Lung (tissue), 11 donors: ENCODE measurements at regions not wholly inside any gene's neighbourhood (a gene's known extent, or its start where the extent isn't known, plus 50 kb on each side); places are given as distances from the start of the nearest gene placed in this dataset.

Experiments
- ATAC-seq: fragments of 200-7000 bp; cut with Tn5 transposase; one replicate; pipeline ENCODE4 v1.9.1; 2020; ENCODE audit warnings: moderate number of reproducible peaks; ENCODE audit not compliant: insufficient read depth, low FRiP score
- DNase-seq, 3 donors: peaks; one replicate each; pipeline ENCODE4 v3.0.0-alpha.2; 2013 to 2017
- H3K27ac ChIP-seq, 2 donors: one replicate each; pipeline ENCODE4 v1.5.1; 2013; ENCODE audit warnings: mild to moderate bottlenecking in 2 of 2, moderate library complexity in 2 of 2, control low read depth in 1 of 2, inconsistent platforms in 1 of 2, low read depth in 1 of 2, low read length in 1 of 2
- H3K27me3 ChIP-seq, 3 donors: one replicate each; pipeline ENCODE4 v1.5.1; 2013; ENCODE audit warnings: low read length in 2 of 3; ENCODE audit not compliant: control insufficient read depth in 3 of 3, insufficient read depth in 3 of 3
- H3K36me3 ChIP-seq, 4 donors: one replicate each; pipeline ENCODE4 v1.5.1; 2013; ENCODE audit warnings: low read length in 4 of 4, mild to moderate bottlenecking in 1 of 4, moderate library complexity in 1 of 4; ENCODE audit not compliant: control insufficient read depth in 4 of 4, insufficient read depth in 4 of 4
- H3K4me1 ChIP-seq, 5 donors: one replicate each; pipeline ENCODE4 v1.5.1; 2013; ENCODE audit warnings: low read length in 5 of 5, mild to moderate bottlenecking in 2 of 5, moderate library complexity in 1 of 5; ENCODE audit not compliant: control insufficient read depth in 5 of 5, insufficient read depth in 5 of 5
- H3K4me3 ChIP-seq: one replicate; pipeline ENCODE4 v1.5.1; 2013; ENCODE audit warnings: mild to moderate bottlenecking, control low read depth, moderate library complexity
- H3K9ac ChIP-seq, 2 donors: one replicate each; pipeline ENCODE4 v1.5.1; 2013; ENCODE audit warnings: low read length in 2 of 2, control low read depth in 1 of 2; ENCODE audit not compliant: insufficient read depth in 1 of 2
- H3K9me3 ChIP-seq, 4 donors: one replicate each; pipeline ENCODE4 v1.5.1; 2013; ENCODE audit warnings: low read length in 3 of 4, mild to moderate bottlenecking in 1 of 4, moderate library complexity in 1 of 4; ENCODE audit not compliant: control insufficient read depth in 4 of 4, insufficient read depth in 3 of 4
- CTCF ChIP-seq: IDR thresholded peaks from 2 replicates; pipeline ENCODE4 v1.5.1; 2012; ENCODE audit warnings: mild to moderate bottlenecking; ENCODE audit errors: control extremely low read depth, extremely low read depth
- WGBS, 2 donors: extraction: QIAGEN DNeasy Blood & Tissue Kit; methylation state at CpG; one replicate each; pipeline ENCODE4 v1.1.7; 2013; 5-methylcytosine and 5-hydroxymethylcytosine counted together
- donor health status: control.
- donor health status: control.
- donor health status: Bipolar disorder and iron deficiency.
- donor health status: healthy.
- donor health status: DM: yes; HTN: yes; CAD: no.

- ATAC-seq (no peak), DNase-seq (no peak)
- no peak overlapping the region for H3K9ac ChIP-seq
- TF ChIP-seq CTCF = no peak
- H3K4me1 ChIP-seq = peaks cover 0 to 8% (median 3%) of the 10 kb centered on the region in 5 donors
- no peak overlapping the region for H3K27ac ChIP-seq
- no peaks in the 10 kb centered on the region for H3K27me3 ChIP-seq
- no peaks in the 10 kb centered on the region for H3K36me3 ChIP-seq
- 80 to 85% methylated on average over 7 of the region's 7 CpGs for WGBS, 2 donors
- H3K4me3 ChIP-seq = no peak overlapping the region
- peaks cover 0 to 6% (median 0%) of the 10 kb centered on the region in 4 donors for H3K9me3 ChIP-seq
Observed at GRCh38 chr7:46292741-46293140, 371.7 kb upstream of the IGFBP3 start.

GRCh38 chr7:46291601-46292150, 370.6 kb upstream of the IGFBP3 start:
- H3K27me3 ChIP-seq = no peaks in the 10 kb centered on the region
- peak in 2 of 3 donors; percentile 11 to 25 for DNase-seq
- H3K27ac ChIP-seq = peak overlapping the region in 1 of 2 donors; percentile 54
- 71 to 80% methylated on average over 4 of the region's 4 CpGs for WGBS, 2 donors
- H3K9me3 ChIP-seq = peaks cover 0 to 6% (median 0%) of the 10 kb centered on the region in 4 donors
- H3K4me1 ChIP-seq = peaks cover 0 to 8% (median 3%) of the 10 kb centered on the region in 5 donors
- ATAC-seq = no peak
- no peak overlapping the region for H3K9ac ChIP-seq
- H3K4me3 ChIP-seq = no peak overlapping the region
- H3K36me3 ChIP-seq = no peaks in the 10 kb centered on the region
- no peak for TF ChIP-seq CTCF

- Histone ChIP-seq H3K9me3 (peaks cover 0 to 6% (median 0%) of the 10 kb centered on the region in 4 donors), H3K4me1 (peaks cover 0 to 8% (median 3%) of the 10 kb centered on the region in 5 donors), H3K36me3 (no peaks in the 10 kb centered on the region), H3K27ac (no peak overlapping the region), H3K27me3 (no peaks in the 10 kb centered on the region), H3K9ac (no peak overlapping the region), H3K4me3 (no peak overlapping the region)
- no peak for TF ChIP-seq CTCF
- ATAC-seq = no peak
- 65 to 71% methylated on average over 5 of the region's 5 CpGs for WGBS, 2 donors
- peak in 2 of 3 donors; percentile 17 to 28 for DNase-seq
Observed at GRCh38 chr7:46291050-46291438, 370.0 kb upstream of the IGFBP3 start.
